ENCODE measurements at regions not wholly inside any gene's neighbourhood (a gene's known extent, or its start where the extent isn't known, plus 50 kb on each side); places are given as distances from the start of the nearest gene placed in this dataset.
"Not testable (repeated sequence)": the region's sequence is repeated elsewhere in the genome, so short reads cannot be mapped to it uniquely, and the experiment has no call there.

DNA sequence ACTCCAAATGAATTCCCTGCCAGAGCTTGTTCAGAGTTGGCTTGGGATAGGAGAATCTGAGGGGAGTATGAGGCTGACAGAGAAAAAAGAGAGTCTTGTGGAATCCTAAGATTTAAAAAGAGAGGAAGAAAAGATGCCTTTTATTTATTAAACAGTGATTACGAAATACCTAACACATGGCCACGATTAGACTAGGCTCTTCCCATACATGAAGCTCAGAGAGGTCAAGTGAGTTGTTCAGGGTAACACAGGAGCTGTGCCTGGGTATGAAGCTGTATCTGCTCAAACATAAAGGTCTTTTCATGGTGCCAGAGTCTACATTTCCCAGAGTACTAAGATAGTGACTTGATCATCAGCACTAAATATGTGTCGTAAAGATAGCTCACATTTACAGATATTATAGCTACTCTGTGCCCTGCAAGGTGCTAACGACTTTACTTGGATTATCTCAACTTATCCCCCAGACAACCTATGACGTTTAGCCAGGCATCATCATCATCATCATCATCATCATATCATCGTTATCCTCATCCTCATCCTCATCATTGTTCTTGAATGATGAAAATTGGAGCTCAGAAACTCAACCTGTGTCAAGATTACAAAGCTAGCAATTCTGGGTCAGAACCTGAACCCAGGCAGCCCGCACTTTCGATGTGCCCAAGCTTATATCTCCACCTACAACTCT, 500.8 kb downstream of the NPIPA7 start:
- no peak for DNase-seq (ENCODE audit: low read depth in 3 of 3)

DNA sequence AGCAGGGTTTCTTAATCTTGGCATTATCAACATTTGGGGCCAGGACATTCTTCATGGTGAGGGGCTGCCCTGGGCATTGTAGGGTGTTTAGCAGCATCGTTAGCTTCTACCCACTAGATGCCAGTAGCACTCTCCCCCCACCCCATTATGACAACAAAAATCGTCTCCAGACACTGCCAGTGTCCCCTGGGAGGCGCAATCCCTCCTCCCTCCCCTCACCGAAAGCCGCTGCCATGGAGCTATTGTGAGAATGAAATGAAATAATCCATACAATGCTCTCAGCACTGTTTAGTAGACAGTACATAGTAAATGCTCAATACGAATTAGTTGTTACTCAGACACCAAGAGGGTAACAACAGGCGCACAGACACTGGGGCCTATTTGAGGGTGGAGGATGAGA, 502.9 kb downstream of the NPIPA7 start:
- DNase-seq (ENCODE audit: low read depth in 3 of 3) = no peak

DNA sequence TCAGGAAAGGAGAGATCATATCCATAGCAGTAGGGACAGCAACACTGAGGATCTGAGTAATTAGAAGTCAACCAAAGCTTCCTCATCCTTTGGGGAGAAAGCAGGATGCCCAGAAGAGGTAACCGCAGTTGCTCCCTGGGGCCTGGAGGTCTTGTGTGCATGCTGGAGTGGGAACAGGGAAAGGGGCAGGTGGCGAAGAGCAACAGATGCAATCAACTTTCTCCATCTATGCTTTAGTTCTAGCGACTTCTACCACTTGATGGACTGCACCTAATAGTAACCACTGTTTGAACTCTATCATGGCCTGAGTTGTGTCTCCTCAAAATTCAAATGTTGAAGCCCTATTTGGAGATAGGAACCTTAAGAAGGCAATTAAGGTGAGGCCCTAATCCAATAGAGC, 503.8 kb downstream of the NPIPA7 start:
- no peak for DNase-seq (ENCODE audit: low read depth in 3 of 3)

DNA sequence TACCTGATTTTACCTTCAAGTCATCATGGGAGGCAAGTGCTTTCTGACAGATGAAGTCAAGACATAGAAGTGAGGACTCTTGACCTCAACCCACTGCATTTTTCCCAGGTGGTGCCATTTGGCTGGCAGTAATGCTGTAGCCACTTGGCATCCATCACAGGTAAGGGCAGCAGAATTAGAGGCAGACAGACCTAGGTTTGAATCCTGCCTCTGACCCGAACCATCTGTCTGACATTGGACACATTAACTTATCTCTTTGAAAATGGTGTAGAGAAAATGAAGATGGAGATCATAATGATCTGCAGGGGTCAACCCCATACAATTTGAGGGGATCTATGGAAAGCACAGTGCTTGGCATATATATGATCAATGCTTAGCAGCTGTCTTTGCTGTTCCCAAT, 505.5 kb downstream of the NPIPA7 start:
- DNase-seq (ENCODE audit: low read depth in 3 of 3) = no peak

DNA sequence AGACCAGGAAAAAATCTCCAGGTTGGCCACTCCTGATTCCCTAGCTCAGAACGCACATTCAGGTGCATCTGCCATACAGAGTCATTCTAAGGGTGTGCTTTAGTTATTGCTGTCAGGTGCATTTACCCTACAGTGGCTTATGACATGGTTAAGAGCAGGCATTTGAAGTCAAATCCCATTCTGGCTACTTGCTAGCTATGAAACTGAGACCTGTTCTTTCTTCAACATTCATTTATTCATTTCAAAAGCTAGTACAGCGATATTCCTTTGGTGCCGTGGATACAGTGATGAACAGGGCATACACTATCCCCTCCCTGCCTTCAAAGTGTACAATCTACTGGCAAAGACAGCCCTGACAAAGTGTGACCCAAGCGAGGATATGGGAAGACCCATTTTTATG, 508.3 kb downstream of the NPIPA7 start:
- DNase-seq (ENCODE audit: low read depth in 3 of 3) = no peak

DNA sequence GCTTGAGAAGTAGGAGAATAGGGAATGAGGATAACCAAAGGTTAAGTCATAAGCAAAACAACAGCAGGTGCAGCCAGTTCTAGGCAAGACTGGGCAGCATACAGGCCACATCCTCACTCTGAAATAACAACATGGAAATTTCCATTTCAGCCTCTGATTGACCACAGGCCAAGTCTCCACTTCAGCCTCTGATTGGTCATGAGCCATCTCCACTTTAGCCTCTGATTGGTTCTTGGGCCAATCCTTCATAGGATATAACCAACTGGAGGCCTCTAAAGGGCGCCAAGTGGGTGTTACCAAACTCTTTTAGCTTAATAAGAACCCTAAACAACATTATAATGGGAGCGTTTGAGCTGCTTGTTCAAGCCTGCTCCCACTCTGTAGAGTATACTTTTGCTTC, 512.0 kb downstream of the NPIPA7 start:
- no peak for DNase-seq (ENCODE audit: low read depth in 3 of 3)

DNA sequence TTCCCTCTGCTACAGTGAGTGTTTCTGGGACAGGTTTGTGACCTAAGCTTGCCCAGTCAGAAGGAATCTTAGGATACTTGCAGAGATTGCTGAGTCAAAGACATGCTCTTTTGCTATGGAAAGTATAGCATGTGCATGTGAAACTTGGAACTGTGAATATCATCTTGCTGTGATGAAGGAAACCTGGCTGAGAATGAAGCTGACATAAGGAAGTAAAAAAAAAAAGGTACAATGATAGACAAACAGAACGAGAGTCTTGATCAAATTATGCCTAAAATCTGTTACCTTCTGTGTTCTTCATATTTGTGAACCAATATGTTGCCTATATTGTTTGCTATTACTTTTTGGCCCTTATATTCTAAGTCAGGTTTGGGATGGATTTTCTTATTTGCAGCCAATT, 525.7 kb downstream of the NPIPA7 start:
- no peak for DNase-seq (ENCODE audit: low read depth in 3 of 3)

DNA sequence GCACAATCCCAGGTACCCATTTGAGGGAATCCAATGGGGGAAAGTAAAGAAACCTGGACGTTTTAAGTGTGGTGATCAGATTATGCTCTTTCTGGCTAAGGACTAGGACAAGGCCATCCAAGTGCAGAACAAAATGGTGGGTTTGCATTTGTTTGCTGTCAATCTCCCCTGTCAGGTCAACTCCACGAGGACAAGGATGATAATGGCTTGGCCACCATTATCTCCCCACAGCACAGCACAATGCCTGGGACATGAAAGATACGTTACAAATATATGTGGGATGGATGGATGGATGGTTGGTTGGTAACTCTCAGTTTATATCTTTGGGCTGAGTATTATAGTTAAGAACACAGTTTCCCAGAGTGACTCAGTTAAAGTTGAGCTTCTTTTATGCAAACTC, 526.9 kb downstream of the NPIPA7 start:
- no peak for DNase-seq (ENCODE audit: low read depth in 3 of 3)

DNA sequence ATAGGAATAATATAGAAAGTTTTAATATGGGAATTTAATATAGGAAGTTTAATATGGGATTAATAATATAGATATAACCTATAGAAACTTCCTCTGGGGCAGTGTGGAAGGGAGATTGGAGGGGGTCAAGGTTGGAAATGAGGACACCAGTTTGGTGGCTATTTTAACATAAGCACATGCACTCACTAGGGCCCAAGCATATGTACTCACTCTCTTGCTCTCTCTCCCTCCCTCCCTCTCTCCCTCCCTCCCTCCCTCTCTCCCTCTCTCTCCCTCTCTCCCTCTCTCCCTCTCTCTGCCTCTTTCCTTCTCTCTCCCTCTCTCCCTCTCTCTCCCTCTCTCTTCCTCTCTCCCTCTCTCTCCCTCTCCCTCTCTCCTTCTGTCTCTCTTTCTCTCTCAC, 528.1 kb downstream of the NPIPA7 start:
- no peak for DNase-seq (ENCODE audit: low read depth in 3 of 3)

DNA sequence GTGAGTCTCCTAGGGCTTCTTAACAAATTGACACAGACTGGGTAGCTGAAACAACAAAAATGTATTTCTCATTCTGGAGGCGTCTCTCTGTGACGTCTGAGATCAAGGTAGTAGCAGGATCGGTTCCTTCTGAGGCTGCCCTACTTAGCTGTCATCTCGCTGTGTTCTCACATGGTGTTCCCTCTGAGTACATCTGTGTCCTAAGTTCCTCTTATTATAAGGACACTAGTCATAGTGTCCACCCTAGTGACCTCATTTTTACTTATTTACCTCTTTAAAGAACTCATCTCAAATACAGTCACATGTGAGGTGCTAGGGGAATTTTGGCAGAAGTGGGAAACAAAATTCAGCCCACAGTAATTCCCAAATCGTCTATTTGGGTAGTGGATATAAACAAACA, 529.1 kb downstream of the NPIPA7 start:
- DNase-seq (ENCODE audit: low read depth in 3 of 3) = no peak

DNA sequence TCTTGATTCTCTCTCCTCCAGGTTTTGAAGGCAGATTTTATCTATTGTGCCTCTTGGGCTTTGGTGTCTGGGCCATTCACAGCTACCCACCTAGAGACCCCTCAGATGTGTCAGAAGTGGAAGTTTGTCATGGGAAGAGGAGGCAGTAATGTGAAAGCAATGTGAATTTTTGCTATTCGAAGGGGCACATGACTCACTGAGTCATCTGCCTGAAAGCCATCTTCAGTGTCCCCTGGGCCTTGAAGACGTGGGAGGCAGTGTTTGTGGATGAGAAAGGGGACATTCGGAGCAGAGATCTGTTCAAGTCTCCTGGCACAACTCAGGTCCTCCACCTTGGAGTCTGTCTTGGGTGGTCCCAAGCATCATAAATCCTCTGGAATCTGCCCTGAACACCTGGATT, 530.2 kb downstream of the NPIPA7 start:
- DNase-seq (ENCODE audit: low read depth in 3 of 3) = no peak

DNA sequence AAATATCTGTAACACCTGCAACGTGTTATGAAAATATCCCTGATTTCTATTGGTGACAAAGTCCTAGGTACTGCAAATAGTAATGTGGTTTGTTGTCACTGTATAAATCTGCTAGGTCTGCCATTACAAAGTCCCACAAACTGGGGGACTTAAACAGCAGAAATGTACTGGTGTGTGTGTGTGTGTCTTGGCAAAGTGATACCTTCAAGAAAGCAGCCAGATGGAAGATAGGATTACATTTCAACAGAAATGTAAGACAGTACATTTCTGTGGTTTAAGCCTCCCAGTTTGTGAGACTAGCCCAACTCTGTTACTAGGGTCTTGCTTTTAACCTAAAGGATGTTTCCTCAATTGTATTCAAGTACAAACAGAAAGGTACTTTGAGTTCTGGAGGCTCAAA, 531.7 kb downstream of the NPIPA7 start:
- DNase-seq (ENCODE audit: low read depth in 3 of 3) = no peak

DNA sequence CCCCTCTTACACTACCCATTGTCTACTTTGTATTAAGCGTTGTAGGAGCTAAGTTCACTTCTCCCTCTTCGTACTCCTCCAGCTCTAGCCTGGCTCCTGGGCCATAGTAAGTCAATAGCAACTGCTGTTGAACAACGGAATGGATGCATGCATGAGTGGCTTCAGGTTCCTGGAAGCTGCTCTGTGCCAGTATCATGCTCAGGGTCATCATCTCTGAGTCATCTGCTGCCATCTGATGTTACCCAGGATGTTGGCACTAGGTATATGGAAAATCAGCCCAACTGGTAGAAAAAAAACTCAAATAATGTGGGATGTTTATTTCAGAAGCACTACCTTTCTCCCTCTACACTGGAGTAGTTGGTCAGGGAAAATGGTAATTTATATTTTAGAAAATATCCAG, 536.8 kb downstream of the NPIPA7 start:
- no peak for DNase-seq (ENCODE audit: low read depth in 3 of 3)

DNA sequence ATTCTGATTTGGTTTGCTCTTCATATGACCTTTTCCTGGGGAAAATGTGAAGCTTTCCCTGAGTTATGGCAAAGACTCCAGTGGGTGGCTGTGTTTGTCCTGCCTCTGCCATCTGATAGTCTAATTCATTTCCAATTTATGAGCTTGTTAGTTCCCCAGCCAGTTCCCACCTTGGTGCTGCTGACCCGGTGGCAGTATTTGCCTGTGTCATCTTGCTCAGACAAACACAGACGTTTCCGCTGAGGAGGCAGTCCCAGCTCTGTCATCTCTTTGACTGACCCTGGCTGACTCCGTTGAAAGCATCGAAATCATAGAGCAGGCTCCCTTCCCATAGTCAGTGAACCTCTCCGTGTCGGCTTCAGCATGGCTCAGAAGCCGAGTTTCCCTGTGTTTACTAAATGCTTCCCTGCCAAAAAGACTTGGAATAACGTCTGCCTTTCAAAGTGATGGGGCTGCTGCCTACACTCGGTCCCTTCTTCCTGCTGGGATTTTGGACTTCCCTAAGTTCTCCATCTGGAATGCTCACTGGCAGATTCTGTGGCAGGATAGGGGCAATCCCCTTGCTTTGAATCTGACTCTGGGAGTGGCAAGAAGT, 538.3 kb downstream of the NPIPA7 start:
- no peak for DNase-seq (ENCODE audit: low read depth in 3 of 3)

DNA sequence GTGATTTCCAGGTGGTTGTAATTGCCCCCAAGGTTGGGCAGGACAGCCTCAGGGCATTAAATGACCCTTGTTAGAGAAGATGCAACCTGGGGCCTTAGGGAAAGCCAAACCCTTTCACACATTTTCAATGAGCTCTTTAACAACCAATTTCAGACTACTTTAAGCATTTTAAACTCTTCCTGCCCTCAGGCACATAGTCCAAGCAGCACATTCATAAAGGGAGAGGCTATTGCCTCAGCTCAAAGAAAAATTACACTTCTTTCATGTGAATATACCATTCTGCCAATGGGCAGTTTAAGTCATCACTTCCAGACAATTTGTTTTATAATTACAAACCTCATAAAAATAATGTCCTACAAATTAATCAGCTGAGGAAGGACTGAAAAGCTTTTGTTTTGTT, 544.5 kb downstream of the NPIPA7 start:
- DNase-seq (ENCODE audit: low read depth in 3 of 3) = no peak

DNA sequence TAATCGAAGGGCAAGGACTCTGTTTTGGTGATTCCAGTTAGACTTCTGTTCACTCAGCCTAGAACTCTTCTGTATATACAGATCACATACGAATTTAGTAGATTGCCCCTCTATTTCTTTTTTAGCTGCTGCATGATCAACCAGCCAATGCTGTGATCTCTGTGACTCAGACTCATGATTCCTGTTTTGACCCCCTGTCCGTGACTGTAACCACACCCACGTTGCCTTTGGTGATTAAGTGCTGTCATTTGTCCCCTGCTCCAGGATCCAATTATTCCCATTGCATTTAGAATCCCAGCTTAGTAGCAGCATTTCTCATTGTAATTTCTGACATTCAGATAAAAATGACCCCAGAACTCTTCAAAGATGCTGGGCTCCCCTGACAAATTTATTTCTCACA, 545.7 kb downstream of the NPIPA7 start:
- no peak for DNase-seq (ENCODE audit: low read depth in 3 of 3)

DNA sequence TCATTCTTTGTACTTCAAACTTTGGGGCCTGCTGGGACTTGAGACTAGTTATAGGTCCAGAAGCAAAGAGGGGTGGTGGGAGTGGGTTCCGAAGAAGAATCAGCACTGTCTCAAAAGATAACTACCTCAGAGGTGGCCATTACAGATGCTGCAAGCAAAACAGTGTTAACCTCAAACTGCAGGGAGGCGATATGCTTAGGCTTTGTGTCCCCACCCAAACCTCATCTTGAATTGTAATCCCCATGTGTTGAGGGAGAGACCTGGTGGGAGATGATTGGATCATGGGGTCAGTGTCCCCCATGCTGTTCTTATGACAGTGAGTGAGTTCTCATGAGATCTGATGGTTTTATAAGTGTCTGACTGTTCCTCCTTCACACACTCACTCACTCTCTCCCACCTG, 545.3 kb downstream of the XYLT1 start:
- no peak for DNase-seq (ENCODE audit: low read depth in 3 of 3)

DNA sequence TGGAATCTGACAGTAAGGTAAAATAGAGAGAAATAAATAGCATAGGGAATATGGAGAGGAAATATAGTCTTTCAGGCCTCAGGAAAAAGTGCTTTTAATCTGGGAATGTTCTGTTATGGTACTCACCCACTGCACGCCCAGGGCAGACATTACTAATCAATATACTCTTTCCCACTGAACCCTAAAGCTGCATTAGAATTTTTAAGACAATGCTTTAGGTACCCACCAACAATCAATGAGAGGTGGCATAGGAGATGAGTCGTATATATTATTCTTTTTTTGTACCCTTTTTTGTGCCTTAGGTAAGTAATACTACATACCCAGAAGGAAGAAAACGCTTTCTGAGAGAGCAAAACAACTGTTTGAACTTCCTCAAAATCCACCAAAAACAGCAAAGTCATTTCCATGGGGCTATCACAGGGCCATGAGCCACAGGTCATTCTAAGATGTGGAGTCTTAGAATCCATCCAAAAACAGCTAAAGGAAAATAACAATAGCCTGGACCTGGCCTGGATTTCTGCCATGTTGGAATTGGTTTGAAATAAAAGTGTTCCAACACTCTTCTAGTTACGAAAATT, 542.1 kb downstream of the XYLT1 start:
- DNase-seq (ENCODE audit: low read depth in 3 of 3) = no peak

DNA sequence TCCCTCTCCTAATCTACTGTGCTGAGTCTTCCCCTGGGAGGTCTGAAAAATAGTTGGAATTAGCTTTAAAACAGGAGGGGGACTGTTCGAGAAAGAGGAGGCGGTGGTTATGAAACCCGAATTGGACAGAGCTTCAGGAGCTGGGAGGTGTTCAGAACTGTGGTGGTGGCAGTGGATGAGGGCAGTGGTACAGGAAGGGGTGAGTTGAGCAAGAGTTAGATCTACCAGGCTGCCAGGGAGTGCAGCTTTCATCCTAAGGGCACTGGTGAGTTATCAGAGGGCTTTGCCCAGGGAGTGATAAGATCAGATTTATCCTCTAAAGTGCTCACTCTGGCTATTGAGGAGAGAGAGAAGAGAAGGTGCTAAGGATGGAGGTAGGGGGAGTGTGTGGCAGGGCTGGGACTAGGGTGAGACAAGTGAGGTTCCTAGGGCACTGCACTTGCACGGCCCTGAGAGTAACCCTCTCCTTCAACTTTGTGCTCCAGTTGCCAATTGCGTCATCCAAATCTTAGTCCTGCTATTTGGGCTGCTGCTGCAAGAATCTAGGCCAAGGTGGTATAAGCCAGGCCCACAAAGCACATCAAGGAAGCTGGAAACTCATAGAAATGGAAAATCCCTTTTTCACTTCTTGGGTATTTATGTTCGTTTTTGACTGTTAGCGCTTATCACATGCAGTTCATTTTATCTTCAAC, 540.3 kb downstream of the XYLT1 start:
- no peak for DNase-seq (ENCODE audit: low read depth in 3 of 3)

DNA sequence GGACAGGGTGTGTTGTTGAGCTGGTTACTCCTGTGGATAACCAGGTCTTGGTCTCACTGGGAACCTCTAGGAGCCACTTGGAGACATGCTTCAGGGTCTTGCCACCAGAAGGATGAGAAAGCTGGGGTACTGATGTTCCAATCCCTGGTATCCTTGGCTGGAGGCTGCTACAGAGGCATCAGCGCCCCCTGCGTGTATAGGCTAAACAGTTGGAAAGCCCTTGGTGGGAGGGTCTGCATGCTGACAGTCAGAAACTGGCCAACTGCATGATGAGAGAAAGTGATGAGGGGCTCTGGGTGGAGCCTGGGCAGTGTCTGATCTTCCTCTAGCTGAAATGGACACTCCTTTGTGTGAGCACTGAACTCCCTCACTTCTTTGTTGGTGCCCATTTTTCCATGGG, 536.9 kb downstream of the XYLT1 start:
- DNase-seq (ENCODE audit: low read depth in 3 of 3) = no peak

DNA sequence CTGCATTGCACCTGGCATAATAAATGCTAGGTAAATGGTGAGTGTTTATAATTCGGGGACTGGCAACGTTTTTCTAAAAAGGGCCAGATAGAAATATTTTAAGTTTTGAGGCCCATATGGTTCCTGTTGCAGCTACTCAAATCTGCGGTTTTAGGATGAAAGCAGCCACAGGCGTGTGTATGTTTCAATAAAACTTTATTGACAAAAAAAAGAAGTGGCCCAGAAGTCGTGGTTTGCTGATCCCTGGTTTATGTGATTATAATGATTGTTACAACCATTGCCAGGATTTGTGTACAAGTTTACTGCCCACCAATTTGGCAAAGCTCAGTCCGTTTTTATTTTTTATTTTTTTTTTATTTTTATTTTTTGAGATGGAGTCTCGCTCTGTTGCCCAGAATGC, 536.1 kb downstream of the XYLT1 start:
- DNase-seq (ENCODE audit: low read depth in 3 of 3) = no peak

DNA sequence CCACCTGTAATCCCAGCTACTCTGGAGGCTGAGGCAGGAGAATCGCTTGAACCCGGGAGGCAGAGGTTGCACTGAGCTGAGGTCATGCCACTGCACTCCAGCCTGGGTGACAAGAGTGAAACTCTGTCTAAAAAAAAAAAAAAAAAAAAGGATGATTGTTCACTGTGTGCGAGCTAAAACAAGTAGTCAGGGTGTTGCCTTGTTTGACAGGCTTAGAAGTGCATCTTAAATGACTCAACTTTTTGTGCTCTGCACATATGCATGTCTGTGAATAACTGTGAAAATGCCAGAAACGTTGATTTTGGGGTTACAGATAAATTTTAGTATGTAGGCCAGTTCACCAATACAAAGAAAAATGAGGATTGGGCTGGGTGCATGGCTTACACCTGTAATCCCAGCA, 534.9 kb downstream of the XYLT1 start:
- not testable (repeated sequence) for DNase-seq (ENCODE audit: low read depth in 3 of 3)

DNA sequence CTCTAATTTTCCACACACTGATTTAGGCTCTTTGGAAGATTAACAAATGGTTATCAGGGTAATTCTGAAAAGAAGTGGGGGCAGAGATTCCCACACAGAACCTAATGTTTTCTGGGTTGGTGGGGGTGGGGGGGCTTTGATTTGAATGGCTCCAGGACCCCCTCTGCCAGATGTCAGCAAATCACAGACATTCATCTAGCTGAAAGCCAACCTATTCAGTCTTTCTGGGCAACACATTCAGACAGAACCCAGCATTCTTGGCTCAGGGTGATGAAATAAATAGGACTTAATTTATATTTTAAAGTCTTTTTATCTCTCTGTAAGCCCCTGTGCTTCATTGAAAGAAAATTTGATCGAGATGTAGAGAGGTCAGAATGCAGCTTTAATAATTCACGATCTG, 533.2 kb downstream of the XYLT1 start:
- no peak for DNase-seq (ENCODE audit: low read depth in 3 of 3)

Data from stimulated activated CD4-positive, alpha-beta T cell treated with anti-CD3 and anti-CD28 coated beads, TNF-alpha, amount 100 ng/mL, for 24 hours (primary cell).